ENCODE measurements at regions not wholly inside any gene's neighbourhood (a gene's known extent, or its start where the extent isn't known, plus 50 kb on each side); places are given as distances from the start of the nearest gene placed in this dataset.

DNA sequence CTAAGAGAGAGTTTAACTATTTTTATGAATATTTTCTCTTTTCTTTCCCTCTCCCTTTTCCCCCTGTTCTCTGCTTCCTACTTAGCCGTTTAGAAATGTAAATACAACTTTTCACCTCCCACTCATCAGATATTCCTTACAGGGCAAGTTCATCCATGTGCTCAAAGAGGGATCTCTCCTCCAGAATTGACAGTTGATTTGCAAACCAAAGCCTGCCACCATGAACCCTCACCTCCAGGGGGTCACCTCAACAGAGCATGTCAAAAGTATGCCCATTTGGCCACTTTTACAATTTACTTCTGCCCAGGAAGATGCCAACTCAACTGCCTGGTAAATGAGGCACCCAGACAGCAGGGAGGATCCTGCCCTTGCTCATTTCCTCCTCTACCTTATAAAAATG lies 149.2 kb upstream of the GYPC start:
- Mint-ChIP-seq H3K4me1 (no peaks in the 10 kb centered on the region), H3K27me3 (peaks cover 6% of the 10 kb centered on the region), H3K9me3 (no peaks in the 10 kb centered on the region), H3K4me3 (no peak overlapping the region), H3K27ac (no peak overlapping the region), H3K36me3 (no peaks in the 10 kb centered on the region)
- Histone ChIP-seq H3K4me3 (ENCODE audit: low read depth, low read length) (no peak overlapping the region), H3K27ac (ENCODE audit: insufficient read depth, low read length, poor library complexity, severe bottlenecking) (no peak overlapping the region), H3K27me3 (ENCODE audit: control insufficient read depth, insufficient read depth, low read length) (no peaks in the 10 kb centered on the region), H3K9me3 (ENCODE audit: control insufficient read depth in 2 of 2, low read length in 2 of 2) (no peaks in the 10 kb centered on the region), H3K36me3 (ENCODE audit: control insufficient read depth, insufficient read depth, low read length) (no peaks in the 10 kb centered on the region), H3K4me1 (ENCODE audit: control insufficient read depth, insufficient read depth, low read length, poor library complexity, severe bottlenecking) (no peaks in the 10 kb centered on the region)
- no peak for ATAC-seq (ENCODE audit: low read depth in 2 of 2)
- no peak for DNase-seq

DNA sequence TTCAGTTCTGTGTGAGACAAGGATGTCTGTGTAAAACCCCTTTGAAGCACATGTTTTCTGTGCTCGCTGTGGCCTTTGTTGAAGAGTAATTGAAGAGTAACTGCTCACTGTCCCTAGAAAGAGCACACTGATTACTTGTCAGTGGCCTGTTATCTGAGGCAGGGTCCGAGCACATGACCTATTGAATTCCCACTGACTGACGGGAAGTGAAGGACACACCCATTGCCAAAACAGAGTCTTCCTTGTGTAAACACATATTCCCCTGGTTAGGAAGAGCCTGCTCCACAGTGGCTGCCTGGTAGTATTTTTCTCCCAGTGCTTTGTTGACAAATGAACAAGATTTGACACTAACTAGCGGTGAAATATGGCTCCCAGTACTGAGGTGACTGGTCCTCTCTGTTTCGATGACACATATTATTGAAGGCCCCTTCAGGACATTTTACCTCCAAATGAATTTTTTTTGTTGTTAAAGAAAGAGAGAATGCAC lies 148.5 kb upstream of the GYPC start:
- Mint-ChIP-seq H3K27ac (no peak overlapping the region), H3K36me3 (no peaks in the 10 kb centered on the region), H3K4me1 (no peaks in the 10 kb centered on the region), H3K27me3 (peaks cover 6% of the 10 kb centered on the region), H3K4me3 (no peak overlapping the region), H3K9me3 (no peaks in the 10 kb centered on the region)
- Histone ChIP-seq H3K4me3 (ENCODE audit: low read depth, low read length) (no peak overlapping the region), H3K27me3 (ENCODE audit: control insufficient read depth, insufficient read depth, low read length) (no peaks in the 10 kb centered on the region), H3K27ac (ENCODE audit: insufficient read depth, low read length, poor library complexity, severe bottlenecking) (no peak overlapping the region), H3K4me1 (ENCODE audit: control insufficient read depth, insufficient read depth, low read length, poor library complexity, severe bottlenecking) (no peaks in the 10 kb centered on the region), H3K36me3 (ENCODE audit: control insufficient read depth, insufficient read depth, low read length) (no peaks in the 10 kb centered on the region), H3K9me3 (ENCODE audit: control insufficient read depth in 2 of 2, low read length in 2 of 2) (no peaks in the 10 kb centered on the region)
- ATAC-seq (ENCODE audit: low read depth in 2 of 2) (no peak), DNase-seq (no peak)

DNA sequence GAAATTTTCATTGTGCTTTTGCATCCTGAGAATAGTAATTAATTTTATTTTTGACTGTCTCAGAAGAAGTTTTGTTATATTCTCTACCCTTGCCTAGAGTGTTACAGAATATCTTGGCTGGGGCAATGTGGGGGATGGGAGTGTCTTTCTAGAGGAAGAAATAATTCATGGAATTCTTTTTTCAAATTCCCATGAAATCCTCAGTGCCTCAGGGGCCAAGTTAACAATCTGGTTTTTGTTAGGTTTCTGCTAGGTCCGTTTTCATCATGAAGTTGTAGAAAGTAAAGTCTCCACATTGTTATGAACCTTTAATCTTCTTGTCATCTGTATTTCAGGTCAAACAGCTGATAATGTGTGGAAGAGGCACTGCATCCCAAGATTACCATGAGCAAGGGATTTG lies 145.6 kb upstream of the GYPC start:
- no peaks in the 10 kb centered on the region for H3K36me3 ChIP-seq (ENCODE audit: control insufficient read depth, insufficient read depth, low read length)
- DNase-seq (no peak), ATAC-seq (ENCODE audit: low read depth in 2 of 2) (no peak)
- no peak overlapping the region for H3K27ac ChIP-seq (ENCODE audit: insufficient read depth, low read length, poor library complexity, severe bottlenecking)
- no peaks in the 10 kb centered on the region for H3K9me3 ChIP-seq (ENCODE audit: control insufficient read depth in 2 of 2, low read length in 2 of 2)
- Mint-ChIP-seq H3K36me3 (no peaks in the 10 kb centered on the region), H3K4me1 (no peaks in the 10 kb centered on the region), H3K27me3 (peaks cover 6% of the 10 kb centered on the region), H3K4me3 (no peak overlapping the region), H3K27ac (no peak overlapping the region), H3K9me3 (peaks cover 0 to 3% (median 0%) of the 10 kb centered on the region in 7 donors)
- H3K27me3 ChIP-seq (ENCODE audit: control insufficient read depth, insufficient read depth, low read length), result no peaks in the 10 kb centered on the region
- no peaks in the 10 kb centered on the region for H3K4me1 ChIP-seq (ENCODE audit: control insufficient read depth, insufficient read depth, low read length, poor library complexity, severe bottlenecking)
- H3K4me3 ChIP-seq (ENCODE audit: low read depth, low read length), result no peak overlapping the region

DNA sequence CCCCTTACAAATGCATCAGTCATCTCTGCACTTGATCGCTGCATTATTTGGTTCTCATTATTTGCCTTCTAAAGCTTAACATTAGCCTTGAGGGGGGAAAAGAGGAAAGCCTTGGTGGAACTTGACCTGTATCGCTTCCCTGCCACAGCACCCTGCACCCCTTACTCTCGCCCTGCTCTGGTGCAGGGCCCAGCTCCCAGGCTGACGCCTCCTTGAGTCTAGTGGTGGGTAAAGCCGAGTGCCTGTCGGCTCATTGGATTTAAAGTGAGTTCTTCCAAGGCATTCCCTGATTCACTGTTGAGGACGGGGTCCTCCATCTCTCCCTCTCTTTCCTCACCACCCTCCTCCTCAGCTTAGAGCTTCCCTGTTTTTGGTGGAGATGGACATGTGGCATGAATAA lies 145.0 kb upstream of the GYPC start:
- ATAC-seq (ENCODE audit: low read depth in 2 of 2), result no peak
- H3K4me3 ChIP-seq (ENCODE audit: low read depth, low read length), result no peak overlapping the region
- H3K9me3 ChIP-seq (ENCODE audit: control insufficient read depth in 2 of 2, low read length in 2 of 2), result no peaks in the 10 kb centered on the region
- H3K27me3 ChIP-seq (ENCODE audit: control insufficient read depth, insufficient read depth, low read length), result no peaks in the 10 kb centered on the region
- no peak overlapping the region for H3K27ac ChIP-seq (ENCODE audit: insufficient read depth, low read length, poor library complexity, severe bottlenecking)
- no peak overlapping the region for H3K27ac Mint-ChIP-seq
- DNase-seq, result no peak
- peaks cover 0 to 3% (median 0%) of the 10 kb centered on the region in 7 donors for H3K9me3 Mint-ChIP-seq
- peaks cover 6% of the 10 kb centered on the region for H3K27me3 Mint-ChIP-seq
- H3K4me1 ChIP-seq (ENCODE audit: control insufficient read depth, insufficient read depth, low read length, poor library complexity, severe bottlenecking), result no peaks in the 10 kb centered on the region
- H3K4me1 Mint-ChIP-seq, result no peaks in the 10 kb centered on the region
- H3K4me3 Mint-ChIP-seq, result no peak overlapping the region
- no peaks in the 10 kb centered on the region for H3K36me3 Mint-ChIP-seq
- no peaks in the 10 kb centered on the region for H3K36me3 ChIP-seq (ENCODE audit: control insufficient read depth, insufficient read depth, low read length)

DNA sequence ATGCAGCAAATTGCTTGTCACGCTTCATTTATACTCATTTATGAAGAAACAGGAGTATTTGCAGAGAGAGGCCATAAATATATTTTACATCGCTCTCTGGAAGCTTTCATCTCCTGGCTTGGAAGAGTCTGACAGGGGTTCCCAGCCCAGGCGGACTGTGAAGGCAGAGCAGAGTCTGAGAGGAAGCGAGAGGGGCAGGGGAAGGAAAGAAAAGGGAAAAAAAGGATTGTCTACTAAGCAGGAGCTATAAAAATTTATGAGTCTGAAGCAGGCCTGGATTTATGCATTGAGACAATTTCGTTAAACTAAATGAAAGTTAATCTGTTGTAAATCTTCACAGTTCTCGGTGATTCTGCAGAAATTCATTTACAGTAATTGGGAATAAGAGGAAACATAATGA lies 143.9 kb upstream of the GYPC start:
- H3K4me3 Mint-ChIP-seq, result no peak overlapping the region
- Histone ChIP-seq H3K4me3 (ENCODE audit: low read depth, low read length) (no peak overlapping the region), H3K9me3 (ENCODE audit: control insufficient read depth in 2 of 2, low read length in 2 of 2) (no peaks in the 10 kb centered on the region), H3K27ac (ENCODE audit: insufficient read depth, low read length, poor library complexity, severe bottlenecking) (no peak overlapping the region), H3K36me3 (ENCODE audit: control insufficient read depth, insufficient read depth, low read length) (no peaks in the 10 kb centered on the region), H3K27me3 (ENCODE audit: control insufficient read depth, insufficient read depth, low read length) (no peaks in the 10 kb centered on the region), H3K4me1 (ENCODE audit: control insufficient read depth, insufficient read depth, low read length, poor library complexity, severe bottlenecking) (no peaks in the 10 kb centered on the region)
- DNase-seq, result no peak
- H3K9me3 Mint-ChIP-seq, result peaks cover 0 to 3% (median 0%) of the 10 kb centered on the region in 7 donors
- H3K27me3 Mint-ChIP-seq, result peaks cover 3% of the 10 kb centered on the region
- ATAC-seq (ENCODE audit: low read depth in 2 of 2), result no peak
- no peaks in the 10 kb centered on the region for H3K4me1 Mint-ChIP-seq
- no peaks in the 10 kb centered on the region for H3K36me3 Mint-ChIP-seq
- no peak overlapping the region for H3K27ac Mint-ChIP-seq

DNA sequence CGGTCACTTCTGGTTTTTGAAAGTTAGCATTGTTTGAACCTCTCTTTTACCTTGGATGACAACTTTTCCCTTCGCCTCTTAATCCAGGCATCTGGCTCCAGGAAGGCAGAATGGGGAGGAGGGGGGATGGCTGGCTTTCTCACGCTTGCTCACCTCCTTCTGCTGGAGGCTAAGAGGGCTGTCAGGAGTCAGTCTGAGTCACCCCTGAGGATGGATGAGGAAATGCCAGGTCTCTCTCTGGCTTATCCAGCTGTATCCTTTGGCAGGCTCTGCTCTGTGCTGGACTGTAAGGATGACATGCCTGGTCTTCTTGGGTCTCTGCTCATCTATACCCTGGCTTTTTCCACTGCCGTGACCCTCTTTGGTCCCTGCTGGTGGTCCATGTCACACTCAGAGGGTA lies 142.9 kb upstream of the GYPC start:
- Mint-ChIP-seq H3K36me3 (no peaks in the 10 kb centered on the region), H3K4me3 (no peak overlapping the region), H3K27ac (no peak overlapping the region), H3K9me3 (peaks cover 0 to 3% (median 0%) of the 10 kb centered on the region in 7 donors), H3K27me3 (no peaks in the 10 kb centered on the region), H3K4me1 (peaks cover 0 to 4% (median 0%) of the 10 kb centered on the region in 4 donors)
- no peak overlapping the region for H3K27ac ChIP-seq (ENCODE audit: insufficient read depth, low read length, poor library complexity, severe bottlenecking)
- no peaks in the 10 kb centered on the region for H3K4me1 ChIP-seq (ENCODE audit: control insufficient read depth, insufficient read depth, low read length, poor library complexity, severe bottlenecking)
- H3K4me3 ChIP-seq (ENCODE audit: low read depth, low read length), result no peak overlapping the region
- no peak for DNase-seq
- H3K9me3 ChIP-seq (ENCODE audit: control insufficient read depth in 2 of 2, low read length in 2 of 2), result no peaks in the 10 kb centered on the region
- no peaks in the 10 kb centered on the region for H3K36me3 ChIP-seq (ENCODE audit: control insufficient read depth, insufficient read depth, low read length)
- no peaks in the 10 kb centered on the region for H3K27me3 ChIP-seq (ENCODE audit: control insufficient read depth, insufficient read depth, low read length)
- ATAC-seq (ENCODE audit: low read depth in 2 of 2), result no peak

DNA sequence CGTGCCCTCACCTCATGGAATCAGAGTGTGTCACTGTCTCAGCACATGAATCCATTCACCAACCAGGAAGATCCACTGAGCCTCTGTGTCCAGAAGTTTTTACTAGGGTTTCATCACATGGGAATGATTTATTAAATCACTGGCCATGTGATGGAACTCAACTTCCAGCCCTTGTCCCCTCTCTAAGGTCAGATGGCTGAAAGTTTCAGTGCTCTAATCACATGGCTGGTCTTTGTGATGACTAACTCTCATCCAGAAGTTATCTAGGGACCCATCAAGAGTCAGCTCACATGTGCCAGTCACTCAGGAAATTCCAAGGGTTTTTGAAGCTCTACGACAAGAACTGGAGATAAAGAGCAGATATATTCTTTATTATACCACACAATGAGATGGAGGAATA lies 140.5 kb upstream of the GYPC start:
- no peaks in the 10 kb centered on the region for H3K36me3 Mint-ChIP-seq

DNA sequence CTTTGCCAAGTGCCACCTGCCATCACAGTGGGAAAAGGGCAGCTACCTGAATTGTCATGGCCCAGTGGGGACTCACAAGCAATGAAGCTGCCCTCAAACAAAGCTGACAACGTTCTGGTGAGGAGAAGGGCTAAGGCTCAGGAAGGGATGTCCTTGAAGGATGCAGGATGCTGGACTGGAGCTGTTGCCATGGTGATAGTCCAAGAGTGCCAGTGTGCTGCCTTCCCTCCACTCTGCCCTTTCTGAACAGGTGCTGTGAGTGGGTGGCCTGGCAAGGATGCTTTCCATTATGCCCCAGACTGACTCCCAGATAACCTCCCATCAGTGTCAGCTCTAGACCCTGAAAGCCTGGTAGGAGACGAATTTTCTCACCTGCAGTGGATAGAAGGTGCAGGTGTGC lies 137.8 kb upstream of the GYPC start:
- H3K4me1 ChIP-seq (ENCODE audit: control insufficient read depth, insufficient read depth, low read length, poor library complexity, severe bottlenecking), result no peaks in the 10 kb centered on the region
- no peaks in the 10 kb centered on the region for H3K36me3 Mint-ChIP-seq
- H3K27me3 ChIP-seq (ENCODE audit: control insufficient read depth, insufficient read depth, low read length), result no peaks in the 10 kb centered on the region
- no peak overlapping the region for H3K4me3 Mint-ChIP-seq
- no peaks in the 10 kb centered on the region for H3K9me3 ChIP-seq (ENCODE audit: control insufficient read depth in 2 of 2, low read length in 2 of 2)
- H3K27ac Mint-ChIP-seq, result no peak overlapping the region
- no peak overlapping the region for H3K4me3 ChIP-seq (ENCODE audit: low read depth, low read length)
- H3K27me3 Mint-ChIP-seq, result no peaks in the 10 kb centered on the region
- peaks cover 0 to 4% (median 0%) of the 10 kb centered on the region in 4 donors for H3K4me1 Mint-ChIP-seq
- ATAC-seq (ENCODE audit: low read depth in 2 of 2), result no peak
- no peaks in the 10 kb centered on the region for H3K36me3 ChIP-seq (ENCODE audit: control insufficient read depth, insufficient read depth, low read length)
- H3K9me3 Mint-ChIP-seq, result peaks cover 0 to 1% (median 0%) of the 10 kb centered on the region in 7 donors
- DNase-seq, result no peak
- H3K27ac ChIP-seq (ENCODE audit: insufficient read depth, low read length, poor library complexity, severe bottlenecking), result no peak overlapping the region

More for the DNA sequence above, 140.5 kb upstream of the GYPC start:
- ATAC-seq (ENCODE audit: low read depth in 2 of 2) (no peak), DNase-seq (no peak)
- Histone ChIP-seq H3K27ac (ENCODE audit: insufficient read depth, low read length, poor library complexity, severe bottlenecking) (no peak overlapping the region), H3K4me1 (ENCODE audit: control insufficient read depth, insufficient read depth, low read length, poor library complexity, severe bottlenecking) (no peaks in the 10 kb centered on the region), H3K36me3 (ENCODE audit: control insufficient read depth, insufficient read depth, low read length) (no peaks in the 10 kb centered on the region), H3K4me3 (ENCODE audit: low read depth, low read length) (no peak overlapping the region), H3K9me3 (ENCODE audit: control insufficient read depth in 2 of 2, low read length in 2 of 2) (no peaks in the 10 kb centered on the region), H3K27me3 (ENCODE audit: control insufficient read depth, insufficient read depth, low read length) (no peaks in the 10 kb centered on the region)
- Mint-ChIP-seq H3K4me3 (no peak overlapping the region), H3K9me3 (peaks cover 0 to 3% (median 0%) of the 10 kb centered on the region in 7 donors), H3K4me1 (peaks cover 0 to 4% (median 0%) of the 10 kb centered on the region in 4 donors), H3K27me3 (no peaks in the 10 kb centered on the region), H3K27ac (no peak overlapping the region)
